A172 (cell line): ENCODE measurements at regions not wholly inside any gene's neighbourhood (a gene's known extent, or its start where the extent isn't known, plus 50 kb on each side); places are given as distances from the start of the nearest gene placed in this dataset.

Experiments used
- DNase-seq: peaks from one replicate; pipeline ENCODE4 v3.0.0-alpha.2; 2015; ENCODE audit warnings: low spot score

DNA sequence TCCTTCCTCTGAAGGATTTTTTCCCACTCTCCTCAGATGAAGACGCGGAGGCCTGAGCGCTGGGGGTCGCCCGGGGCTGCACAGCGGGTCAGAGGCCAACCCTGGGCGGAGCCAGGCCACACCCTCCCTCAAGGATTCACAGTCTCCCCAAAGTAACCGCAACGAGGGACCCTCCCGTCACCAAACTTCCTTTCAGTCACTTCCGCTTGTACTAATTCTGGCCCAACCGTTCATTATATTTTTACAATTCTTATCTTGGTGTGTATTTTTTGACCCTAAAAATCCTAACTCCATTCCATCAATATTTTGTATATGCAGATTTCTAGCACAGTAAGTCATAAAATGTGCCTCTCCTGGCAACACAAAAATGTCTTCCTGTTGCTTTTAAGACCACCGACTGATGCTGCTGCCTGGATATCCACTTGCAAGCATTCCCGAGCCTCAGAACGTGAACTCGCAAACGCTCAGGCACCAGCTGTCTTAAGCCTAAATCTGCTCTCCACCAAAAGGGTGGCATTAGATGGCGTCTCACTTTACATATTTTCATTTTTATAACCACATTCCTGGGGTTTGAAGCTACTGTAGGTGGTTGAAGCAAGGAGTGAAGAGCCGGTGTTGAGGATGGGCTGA lies 128.0 kb downstream of the DLL1 start:
- DNase-seq, result no peak

DNA sequence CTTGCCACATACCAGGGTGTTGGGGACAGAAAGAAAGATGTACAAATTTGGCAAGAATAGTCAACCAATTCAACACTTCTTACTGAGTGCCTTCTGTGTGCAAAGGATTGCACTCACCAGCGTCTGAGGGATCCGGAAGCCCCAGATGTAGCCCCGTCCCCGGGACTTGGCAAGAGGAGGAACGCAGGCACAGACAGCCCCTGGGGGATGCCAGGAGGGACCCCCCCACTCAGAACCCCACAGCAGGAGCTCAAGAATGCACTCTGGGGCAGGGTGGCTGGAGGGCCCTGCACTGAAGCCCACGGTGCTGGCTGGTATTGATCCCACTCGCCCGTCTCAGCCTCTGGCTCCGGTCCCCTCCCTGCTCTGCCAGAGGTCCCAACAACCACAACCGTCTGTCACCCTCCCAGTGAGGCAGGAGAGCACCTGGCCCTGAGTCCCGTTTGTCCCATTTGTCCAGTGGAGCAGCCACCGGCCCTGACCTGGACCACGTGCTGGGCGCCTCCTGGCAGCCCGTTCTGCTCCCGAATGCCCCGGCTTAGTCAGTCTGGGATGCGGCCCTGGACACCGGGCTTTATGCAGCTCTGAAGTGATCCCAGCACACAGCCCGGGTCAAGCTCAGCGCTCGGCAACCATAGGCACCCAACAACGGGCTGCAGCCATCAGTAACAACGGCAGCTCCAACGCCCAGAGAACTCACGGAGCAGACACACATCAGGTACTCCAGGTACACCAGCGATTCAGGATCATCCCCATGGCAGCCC lies 128.7 kb downstream of the DLL1 start:
- no peak for DNase-seq

DNA sequence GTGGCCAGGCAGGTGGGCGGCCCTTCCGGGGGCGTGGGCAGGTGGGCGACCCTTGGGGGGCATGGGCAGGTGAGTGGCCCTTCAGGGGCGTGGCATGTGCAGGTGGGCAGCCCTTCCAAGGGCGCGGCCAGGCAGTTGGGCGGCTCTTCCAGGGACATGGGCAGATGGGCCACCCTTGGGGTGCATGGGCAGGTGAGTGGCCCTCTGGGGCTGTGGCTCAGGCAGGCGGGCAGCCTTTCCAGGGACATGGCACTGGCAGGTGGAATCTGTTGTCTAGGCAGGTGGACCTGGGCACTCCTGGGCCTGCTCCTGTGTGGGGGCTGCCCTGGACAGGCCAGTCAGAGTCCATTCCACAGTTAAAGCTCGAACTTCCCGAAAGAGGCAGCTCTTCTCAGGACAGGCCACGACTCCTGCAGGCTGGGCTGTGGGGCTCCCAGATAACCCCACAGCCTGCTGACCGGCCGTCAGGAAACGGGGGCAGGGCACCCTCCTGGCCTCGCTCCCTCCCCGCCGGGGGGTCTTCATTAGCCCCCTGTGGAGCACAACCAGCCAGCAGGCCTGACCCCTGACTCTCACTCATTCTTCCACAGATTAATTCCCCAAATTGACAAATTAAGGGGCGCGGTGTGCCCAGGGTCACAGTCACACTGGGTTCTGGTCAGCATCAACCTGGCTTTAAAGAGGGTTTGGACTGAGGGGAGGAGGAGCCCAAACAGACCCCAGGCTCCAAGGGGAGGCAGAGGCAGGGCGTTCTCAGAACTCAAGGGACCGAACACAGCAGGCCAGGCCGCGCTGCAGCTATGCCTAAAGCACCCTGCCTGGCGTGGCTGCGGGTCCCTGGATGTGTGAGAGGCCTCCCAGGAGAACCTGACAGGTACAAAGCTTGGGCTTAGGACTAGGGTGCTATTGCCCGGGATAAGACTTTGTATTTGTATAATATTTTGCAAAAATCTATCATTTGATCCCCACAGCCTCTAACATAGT lies 130.0 kb downstream of the DLL1 start:
- no peak for DNase-seq

DNA sequence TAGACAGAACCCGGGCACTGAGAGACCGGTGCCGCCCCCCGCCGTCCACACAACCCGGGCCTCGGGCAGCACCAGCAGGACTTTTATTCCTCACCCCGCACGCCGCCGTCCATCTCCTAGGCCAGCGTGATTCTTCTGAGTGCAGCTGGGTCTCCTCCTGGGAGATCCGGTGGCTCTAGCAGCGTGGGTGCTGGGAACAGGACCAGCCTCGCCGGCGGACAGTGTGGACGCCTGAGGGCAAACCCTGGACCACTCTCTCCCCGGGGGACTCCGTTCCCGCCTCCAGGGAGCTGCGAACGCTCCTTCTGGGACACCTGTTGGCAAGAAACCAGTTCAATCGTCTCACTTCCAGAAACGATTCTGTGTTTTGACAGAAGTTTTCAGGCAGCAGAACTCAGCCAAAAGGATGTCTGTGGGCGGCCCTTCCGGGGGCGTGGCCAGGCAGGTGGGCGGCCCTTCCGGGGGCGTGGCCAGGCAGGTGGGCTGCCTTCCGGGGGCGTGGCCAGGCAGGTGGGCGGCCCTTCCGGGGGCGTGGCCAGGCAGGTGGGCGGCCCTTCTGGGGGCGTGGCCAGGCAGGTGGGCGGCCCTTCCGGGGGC lies 130.7 kb downstream of the DLL1 start:
- DNase-seq, result no peak

DNA sequence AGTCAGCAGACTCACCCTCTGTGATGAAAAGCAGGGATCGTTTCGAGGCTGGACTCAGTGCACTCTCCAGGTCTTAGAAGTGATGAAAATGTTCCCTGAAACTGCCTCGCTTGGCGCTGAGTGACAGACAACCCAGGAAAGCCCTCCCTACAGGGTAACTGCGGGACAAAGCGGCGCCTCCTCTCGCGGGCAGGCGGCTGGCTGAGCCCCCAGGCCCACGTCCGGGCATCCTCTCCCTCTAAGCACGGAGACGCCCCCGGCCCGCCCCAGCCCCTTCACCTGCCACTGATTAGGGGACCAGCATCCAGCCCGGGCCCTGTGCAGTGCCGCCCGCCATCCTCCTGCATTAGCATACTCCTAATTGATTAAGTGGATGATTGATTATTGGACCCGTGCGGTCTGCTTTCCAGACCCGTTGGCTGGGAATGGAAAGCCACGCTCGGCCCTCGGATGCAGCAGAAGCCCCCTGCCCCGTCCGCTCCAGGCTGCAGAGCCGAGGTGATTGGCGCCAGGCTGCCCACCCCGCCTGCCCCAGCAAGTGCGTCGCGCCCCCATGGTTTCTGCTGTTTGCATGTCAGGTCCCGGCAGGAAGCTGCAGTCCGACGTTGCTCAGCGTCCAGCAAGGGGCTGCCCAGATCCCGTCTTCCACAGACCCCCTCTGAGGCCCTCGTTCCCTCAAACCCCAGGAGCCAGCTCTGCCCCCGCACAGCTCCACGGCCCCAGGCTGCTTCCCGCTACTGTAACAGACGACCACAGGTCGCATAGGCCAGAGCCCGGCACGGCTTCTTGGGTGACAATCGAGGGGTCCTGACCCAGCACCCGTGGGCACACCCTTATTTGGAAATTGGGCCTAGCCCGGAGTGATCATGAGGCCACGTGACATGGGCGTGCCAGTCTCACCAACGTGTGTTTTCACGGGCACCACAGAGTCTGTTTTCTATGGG lies 131.6 kb downstream of the DLL1 start:
- DNase-seq, result no peak

DNA sequence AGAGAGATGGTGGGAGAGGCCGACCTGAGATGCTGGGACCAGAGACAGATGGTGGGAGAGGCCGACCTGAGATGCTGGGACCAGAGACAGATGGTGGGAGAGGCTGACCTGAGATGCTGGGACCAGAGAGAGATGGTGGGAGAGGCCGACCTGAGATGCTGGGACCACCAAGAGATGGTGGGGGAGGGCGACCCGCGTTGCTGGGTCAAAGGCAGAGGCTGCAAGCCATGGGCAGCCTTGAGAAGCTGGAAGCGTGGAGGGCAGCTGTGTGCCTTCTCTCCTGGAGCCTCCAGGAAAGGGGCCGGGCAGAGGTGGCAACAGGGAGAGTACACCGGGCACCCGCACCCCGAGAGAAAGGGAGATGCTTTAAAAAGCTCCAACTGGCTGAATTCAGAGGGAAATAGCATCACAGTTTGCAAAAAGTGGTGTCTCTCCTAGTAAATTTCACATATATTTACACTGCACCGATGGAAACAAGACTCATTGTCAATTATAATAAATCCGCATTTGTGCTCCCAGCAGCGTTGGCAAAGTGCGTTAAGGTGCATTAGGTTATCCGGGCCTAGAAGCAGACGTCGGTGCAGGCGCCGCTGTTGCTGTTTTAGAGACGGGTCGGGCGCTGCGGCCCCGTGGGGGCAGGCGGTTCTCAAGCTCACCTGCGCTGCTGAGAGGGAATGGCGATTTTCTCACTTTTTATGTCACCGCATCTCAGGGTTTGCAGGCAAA lies 132.4 kb downstream of the DLL1 start:
- DNase-seq, result no peak

DNA sequence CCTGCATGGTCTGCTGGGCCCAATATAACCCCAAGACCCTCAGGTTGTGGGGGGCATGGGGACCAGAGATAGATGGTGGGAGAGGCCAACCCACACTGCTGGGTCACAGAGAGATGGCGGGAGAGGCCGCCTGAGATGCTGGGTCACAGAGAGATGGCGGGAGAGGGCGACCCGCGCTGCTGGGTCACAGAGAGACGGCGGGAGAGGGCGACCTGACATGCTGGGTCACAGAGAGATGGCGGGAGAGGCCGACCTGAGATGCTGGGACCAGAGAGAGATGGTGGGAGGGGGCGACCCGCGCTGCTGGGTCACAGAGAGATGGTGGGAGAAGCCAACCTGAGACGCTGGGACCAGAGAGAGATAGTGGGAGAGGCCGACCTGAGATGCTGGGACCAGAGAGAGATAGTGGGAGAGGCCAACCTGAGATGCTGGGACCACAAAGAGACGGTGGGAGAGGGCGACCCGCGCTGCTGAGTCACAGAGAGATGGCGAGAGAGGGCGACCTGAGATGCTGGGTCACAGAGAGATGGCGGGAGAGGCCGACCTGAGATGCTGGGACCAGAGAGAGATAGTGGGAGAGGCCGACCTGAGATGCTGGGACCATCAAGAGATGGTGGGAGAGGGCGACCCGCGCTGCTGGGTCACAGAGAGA lies 133.2 kb downstream of the DLL1 start:
- no peak for DNase-seq

DNA sequence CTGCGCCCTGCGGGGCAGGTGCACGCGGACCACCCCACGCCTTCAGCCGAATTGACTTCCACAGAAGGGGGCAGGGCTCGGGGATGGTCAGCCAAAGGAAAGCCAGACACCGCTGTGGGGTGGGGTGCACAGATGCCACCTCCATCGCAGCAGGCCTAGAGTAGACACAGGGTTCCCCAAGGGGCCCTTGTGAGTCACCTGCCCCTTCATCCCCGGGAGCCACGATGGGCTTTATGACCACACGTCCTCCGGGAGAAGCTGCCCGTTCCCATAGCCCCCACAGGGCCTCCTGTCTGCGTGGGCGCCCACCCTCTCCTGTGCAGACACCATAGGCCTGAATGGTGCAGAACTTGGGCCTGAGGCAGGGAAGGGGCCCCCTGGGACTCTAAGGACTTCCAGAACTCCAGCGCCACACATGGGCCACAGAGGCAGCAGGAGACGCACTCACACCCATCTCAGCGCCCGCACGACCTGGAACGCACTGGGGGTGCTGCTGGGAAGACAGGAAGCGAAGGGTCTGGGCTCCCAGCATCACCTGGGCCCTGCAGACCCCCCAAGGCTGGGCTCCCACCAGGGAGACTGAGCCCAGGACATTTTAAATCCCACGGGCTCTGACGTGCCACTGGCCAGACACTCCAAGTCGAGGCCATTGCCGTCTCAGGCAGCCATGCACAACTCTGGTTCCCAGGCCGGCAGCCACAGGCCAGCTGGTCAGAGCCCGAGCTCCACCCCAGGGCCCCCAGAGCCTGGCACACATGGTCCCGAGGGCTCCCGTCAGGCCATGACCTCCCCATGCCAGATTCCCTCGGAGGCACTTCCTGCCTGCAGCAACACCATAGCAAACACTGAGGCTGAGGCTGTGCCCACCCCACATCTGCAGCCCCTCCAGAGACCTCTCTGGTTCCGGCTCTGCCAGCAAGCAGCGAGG lies 134.2 kb downstream of the DLL1 start:
- DNase-seq, result no peak

DNA sequence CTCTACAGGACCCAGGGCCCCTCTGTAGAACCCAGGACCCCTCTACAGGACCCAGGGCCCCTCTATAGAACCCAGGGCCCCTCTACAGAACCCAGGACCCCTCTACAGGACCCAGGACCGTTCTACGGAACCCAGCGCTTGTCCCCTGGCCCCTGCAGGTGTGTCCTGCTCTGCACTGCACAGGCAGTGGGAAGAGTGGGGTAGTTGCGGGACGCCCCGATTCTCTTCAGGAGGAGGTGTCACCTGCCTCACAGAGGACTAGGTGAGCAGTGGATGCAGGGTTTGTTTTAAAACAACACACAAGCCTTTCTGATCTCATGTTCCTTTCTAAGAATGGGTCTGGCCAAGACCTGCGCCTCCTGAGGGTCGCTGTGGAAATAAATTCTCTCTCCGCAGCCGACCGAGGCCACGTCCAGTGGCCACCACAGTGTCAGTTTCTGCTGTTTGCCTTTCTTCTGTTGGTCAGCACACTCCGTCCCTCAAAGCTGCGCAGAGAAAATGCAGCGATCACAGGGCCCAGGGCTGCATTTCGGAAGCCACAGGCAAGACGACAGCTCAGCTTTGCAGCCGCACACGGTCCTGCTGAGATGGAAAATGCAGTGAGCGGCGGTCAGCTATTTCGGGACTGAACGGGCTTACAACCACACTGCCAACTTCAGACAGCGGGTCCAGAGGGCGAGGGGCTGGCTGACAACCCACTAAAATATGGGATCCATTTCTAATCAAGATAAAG lies 135.2 kb downstream of the DLL1 start:
- DNase-seq, result no peak

DNA sequence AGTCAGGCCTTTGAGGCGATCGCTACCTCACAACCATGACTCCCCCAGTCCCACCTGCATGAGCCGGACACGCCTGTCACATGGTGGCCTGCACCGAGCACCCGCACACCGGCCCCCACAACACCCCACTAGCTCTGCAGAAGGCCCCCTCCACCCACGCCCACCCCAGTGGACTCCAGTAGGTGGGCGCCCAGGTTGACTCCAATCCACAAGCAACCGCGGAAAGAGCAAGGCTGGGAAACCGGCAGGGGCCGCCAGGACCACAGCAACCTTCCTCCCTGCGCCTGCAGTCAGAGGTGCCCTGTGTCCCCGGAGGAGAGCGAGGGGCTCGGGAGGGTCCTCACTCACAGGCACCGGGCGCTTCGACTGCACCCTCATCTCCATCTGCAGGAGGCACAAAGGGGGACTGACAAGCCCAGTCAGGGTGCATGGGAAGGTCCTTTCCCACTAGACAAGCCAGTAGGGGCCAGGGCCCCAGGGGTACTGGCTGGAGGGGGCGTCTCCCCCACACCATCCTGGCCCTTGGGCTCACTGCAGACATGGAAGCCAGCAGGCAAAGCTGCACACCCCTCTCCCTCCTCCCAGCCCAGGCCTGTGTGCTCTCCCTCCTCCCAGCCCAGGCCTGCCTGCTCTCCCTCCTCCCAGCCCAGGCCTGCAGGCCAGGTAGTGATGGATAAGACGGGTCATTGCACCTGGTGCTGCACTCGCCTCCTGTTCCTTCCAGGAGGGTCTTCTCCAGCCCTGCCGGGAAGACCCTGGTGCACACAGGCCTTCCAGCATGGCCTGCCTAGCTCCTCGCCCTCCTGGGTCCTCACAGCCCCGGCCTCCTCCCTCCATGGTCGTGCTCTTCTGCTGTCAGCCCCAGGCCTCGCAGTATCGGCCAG lies 137.2 kb downstream of the DLL1 start:
- DNase-seq, result no peak

DNA sequence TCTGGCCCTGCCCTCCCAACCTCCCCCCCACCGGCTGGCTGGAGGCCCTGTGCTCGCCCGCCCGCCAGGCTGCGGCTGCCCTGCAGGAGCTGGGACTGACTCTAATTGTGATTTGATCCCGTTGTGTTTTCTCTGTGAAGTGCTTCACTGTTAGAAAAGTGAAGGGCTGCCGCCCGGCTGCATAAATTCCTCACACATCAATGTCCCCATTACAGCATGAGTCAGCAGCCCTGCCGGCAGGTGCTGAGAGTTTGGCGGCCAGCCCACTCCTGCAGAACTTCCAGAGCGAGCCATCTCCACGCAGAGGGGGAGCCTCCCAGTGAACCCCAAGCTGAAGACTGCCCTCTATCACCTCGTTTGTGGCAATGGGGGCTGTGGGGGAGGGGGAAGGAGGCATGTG lies 137.9 kb downstream of the DLL1 start:
- peak; percentile 77 for DNase-seq

DNA sequence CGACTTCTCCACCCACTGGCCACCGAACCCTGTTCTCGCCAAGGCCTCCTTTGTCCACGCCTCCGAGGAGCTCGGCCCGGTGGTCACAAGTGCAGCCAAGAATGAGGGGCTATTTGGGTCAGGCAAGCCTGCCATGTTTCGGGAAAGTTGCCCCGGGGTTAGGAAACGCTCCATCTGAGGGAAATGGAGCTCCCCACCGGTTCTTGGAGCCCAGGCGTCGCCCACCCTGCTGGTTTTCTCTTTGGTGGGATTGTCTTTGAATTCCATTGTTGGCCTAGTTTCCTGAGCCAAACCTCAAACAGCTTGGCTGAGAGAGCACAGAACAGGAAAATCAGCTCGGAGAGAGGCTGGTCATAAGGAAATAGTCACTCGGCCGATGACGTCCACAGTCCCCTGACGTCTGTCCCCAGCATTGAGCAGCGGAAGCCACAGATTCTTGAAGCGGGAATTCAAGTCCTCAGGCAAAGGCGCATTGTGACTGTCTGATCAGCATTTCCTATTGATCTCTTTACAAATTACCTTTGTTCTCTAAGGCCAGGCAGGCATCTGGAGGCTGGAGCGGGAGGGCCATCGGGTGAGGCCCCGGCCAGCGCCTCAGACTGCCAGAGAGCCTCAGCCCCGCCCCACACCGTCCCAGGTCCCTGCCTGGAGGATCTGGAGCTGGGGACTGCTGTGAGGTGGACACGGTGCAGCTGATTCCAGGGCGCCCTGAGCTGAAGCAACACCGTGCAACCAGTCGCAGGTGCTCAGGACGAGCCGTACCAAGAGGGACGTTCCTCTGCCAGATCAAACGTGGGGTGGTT lies 138.6 kb downstream of the DLL1 start:
- no peak for DNase-seq

DNA sequence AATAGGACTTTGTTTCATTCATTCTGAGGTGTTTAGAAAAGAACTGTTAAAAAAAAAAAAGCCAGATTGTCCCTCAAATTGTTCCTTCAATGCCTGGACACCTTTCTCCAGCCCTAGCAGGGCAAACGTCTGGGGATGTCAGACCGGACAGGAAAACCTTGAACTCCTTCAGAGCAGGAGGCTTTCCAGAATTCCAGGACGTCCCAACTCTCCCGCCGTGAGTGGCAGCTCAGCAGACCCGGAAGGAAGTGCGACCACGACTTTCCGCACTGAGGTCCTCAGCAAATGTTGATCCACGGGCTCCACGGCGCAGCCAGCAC lies 139.1 kb downstream of the DLL1 start:
- DNase-seq, result no peak

DNA sequence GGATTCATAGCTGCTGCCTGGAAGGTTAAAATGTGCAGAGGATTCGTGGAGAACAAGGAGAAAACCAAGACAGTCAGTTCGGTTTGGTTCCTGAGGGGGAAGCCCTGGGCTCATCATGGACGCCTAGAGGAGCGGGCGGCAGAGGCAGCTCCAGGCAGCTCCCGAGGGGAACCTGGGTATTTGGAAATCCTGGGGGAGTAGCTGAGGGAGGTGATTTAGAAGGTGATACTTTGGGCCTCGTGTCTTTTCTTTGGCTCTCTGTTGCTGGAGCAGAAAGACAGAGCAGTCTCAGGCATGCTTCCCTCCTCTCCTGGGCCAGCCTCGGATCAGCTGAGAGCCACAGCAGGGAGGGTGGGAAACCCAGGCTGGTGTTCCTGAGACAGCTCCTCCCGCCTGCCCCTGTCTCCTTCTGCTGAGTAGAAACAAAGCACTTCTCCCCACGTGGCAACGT lies 139.5 kb downstream of the DLL1 start:
- DNase-seq, result no peak

DNA sequence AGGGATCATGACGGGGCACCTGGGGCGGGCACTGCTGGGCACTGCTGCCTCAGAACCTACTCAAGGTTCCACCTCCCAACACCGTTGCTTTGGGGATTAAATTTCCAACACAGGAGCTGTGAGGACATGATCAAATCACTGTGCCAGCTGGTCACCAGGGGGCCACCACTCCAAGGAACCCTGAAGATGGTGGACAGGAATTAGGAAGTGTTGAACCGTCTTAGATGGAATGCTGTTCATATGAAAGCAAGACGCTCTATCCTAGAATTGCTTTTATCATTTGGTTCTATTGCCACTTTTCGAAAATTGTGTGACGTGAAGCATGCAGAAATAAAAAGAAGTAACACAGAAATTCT lies 140.3 kb downstream of the DLL1 start:
- no peak for DNase-seq
